Uterus (tissue), 2 donors: ENCODE measurements at regions not wholly inside any gene's neighbourhood (a gene's known extent, or its start where the extent isn't known, plus 50 kb on each side); places are given as distances from the start of the nearest gene placed in this dataset.

ENCODE experiments used
- POLR2A ChIP-seq, 2 donors: fragments of 450-650 bp; IDR thresholded peaks; one replicate each; pipeline ENCODE4 v1.6.1; 2016; ENCODE audit warnings: antibody characterized with exemption in 2 of 2, mild to moderate bottlenecking in 1 of 2, moderate library complexity in 1 of 2
- TF ChIP-seq, protein P1 (sequence below), 4 experiments: fragments of 200-600 bp in 2 of 4; fragments of 450-650 bp in 2 of 4; sonication (generic) in 2 of 4; IDR thresholded peaks; one replicate each; pipeline ENCODE4 v1.5.1; 2016 to 2019; ENCODE audit warnings: antibody characterized with exemption in 4 of 4, mild to moderate bottlenecking in 2 of 4, moderate library complexity in 1 of 4

DNA sequence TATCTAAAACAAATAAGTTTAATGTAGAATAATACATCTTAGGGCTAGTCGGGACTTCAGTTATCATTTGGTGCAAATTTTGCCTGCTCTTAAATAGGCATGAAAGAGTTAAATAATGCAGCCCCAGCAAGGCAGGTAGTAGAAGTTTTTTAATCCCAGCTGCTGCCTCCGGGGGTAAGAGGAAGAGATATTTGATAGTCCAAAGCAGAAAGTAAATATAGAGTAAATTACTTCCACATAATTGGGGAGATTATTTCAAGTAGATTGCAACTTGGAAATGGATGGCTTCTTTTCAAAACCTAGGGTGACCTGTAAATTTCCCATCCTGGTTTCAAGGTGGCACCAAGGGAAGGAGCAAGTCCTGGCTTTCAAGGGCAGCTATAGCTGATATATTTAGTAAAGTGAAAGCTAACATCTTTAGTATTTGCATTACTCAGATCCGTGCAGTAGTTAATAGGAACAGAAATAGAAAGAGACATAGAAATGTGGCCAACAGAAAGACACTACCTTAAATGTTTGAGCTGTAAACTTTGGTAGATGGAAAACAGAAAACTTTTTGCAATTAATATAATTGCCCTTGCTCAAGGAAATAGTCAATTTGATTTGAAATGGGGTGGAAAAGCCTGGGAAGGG lies 109.1 kb downstream of the LMO4 start:
- TF ChIP-seq, protein P1, sequence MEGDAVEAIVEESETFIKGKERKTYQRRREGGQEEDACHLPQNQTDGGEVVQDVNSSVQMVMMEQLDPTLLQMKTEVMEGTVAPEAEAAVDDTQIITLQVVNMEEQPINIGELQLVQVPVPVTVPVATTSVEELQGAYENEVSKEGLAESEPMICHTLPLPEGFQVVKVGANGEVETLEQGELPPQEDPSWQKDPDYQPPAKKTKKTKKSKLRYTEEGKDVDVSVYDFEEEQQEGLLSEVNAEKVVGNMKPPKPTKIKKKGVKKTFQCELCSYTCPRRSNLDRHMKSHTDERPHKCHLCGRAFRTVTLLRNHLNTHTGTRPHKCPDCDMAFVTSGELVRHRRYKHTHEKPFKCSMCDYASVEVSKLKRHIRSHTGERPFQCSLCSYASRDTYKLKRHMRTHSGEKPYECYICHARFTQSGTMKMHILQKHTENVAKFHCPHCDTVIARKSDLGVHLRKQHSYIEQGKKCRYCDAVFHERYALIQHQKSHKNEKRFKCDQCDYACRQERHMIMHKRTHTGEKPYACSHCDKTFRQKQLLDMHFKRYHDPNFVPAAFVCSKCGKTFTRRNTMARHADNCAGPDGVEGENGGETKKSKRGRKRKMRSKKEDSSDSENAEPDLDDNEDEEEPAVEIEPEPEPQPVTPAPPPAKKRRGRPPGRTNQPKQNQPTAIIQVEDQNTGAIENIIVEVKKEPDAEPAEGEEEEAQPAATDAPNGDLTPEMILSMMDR (IDR thresholded peaks at IDR 0.05) = no peak
- no peak for TF ChIP-seq POLR2A (IDR thresholded peaks at IDR 0.05)
